ENCODE measurements at regions not wholly inside any gene's neighbourhood (a gene's known extent, or its start where the extent isn't known, plus 50 kb on each side); places are given as distances from the start of the nearest gene placed in this dataset.

GRCh38 chr6:82701341-82701740 is 337.7 kb downstream of the TPBG start:
- FAIRE-seq: no peak
- no peak for TF ChIP-seq CTCF (IDR thresholded peaks at IDR 0.05; ENCODE audit: insufficient read depth, low read length, severe bottlenecking)
- Histone ChIP-seq H3K27me3 (ENCODE audit: control insufficient read depth, insufficient read depth, low read length) (no peaks in the 10 kb centered on the region), H3K4me3 (ENCODE audit: low read depth, low read length) (no peak overlapping the region), H3K36me3 (ENCODE audit: control insufficient read depth, insufficient read depth, low read length) (no peaks in the 10 kb centered on the region)
- no peak for DNase-seq (ENCODE audit: low read depth)

GRCh38 chr6:82702574-82702973 is 339.0 kb downstream of the TPBG start:
- no peak for FAIRE-seq
- no peak for DNase-seq (ENCODE audit: low read depth)

GRCh38 chr6:82703230-82703629 is 339.6 kb downstream of the TPBG start:
- Histone ChIP-seq H3K4me3 (ENCODE audit: low read depth, low read length) (no peak overlapping the region), H3K36me3 (ENCODE audit: control insufficient read depth, insufficient read depth, low read length) (no peaks in the 10 kb centered on the region), H3K27me3 (ENCODE audit: control insufficient read depth, insufficient read depth, low read length) (no peaks in the 10 kb centered on the region)
- FAIRE-seq (no peak), DNase-seq (ENCODE audit: low read depth) (no peak)
- no peak for TF ChIP-seq CTCF (IDR thresholded peaks at IDR 0.05; ENCODE audit: insufficient read depth, low read length, severe bottlenecking)

More at GRCh38 chr6:82702574-82702973, 339.0 kb downstream of the TPBG start:
- Histone ChIP-seq H3K36me3 (ENCODE audit: control insufficient read depth, insufficient read depth, low read length) (no peaks in the 10 kb centered on the region), H3K27me3 (ENCODE audit: control insufficient read depth, insufficient read depth, low read length) (no peaks in the 10 kb centered on the region), H3K4me3 (ENCODE audit: low read depth, low read length) (no peak overlapping the region)
- no peak for TF ChIP-seq CTCF (IDR thresholded peaks at IDR 0.05; ENCODE audit: insufficient read depth, low read length, severe bottlenecking)

- Histone ChIP-seq H3K4me3 (ENCODE audit: low read depth, low read length) (no peak overlapping the region), H3K36me3 (ENCODE audit: control insufficient read depth, insufficient read depth, low read length) (no peaks in the 10 kb centered on the region), H3K27me3 (ENCODE audit: control insufficient read depth, insufficient read depth, low read length) (no peaks in the 10 kb centered on the region)
- peak; percentile 49 for DNase-seq (ENCODE audit: low read depth)
- no peak for TF ChIP-seq CTCF (IDR thresholded peaks at IDR 0.05; ENCODE audit: insufficient read depth, low read length, severe bottlenecking)
- no peak for FAIRE-seq
These were observed 340.4 kb downstream of the TPBG start for GRCh38 chr6:82704045-82704444.

GRCh38 chr6:82705579-82705978 is 342.0 kb downstream of the TPBG start:
- Histone ChIP-seq H3K4me3 (ENCODE audit: low read depth, low read length) (no peak overlapping the region), H3K36me3 (ENCODE audit: control insufficient read depth, insufficient read depth, low read length) (no peaks in the 10 kb centered on the region), H3K27me3 (ENCODE audit: control insufficient read depth, insufficient read depth, low read length) (no peaks in the 10 kb centered on the region)
- DNase-seq (ENCODE audit: low read depth) (no peak), FAIRE-seq (no peak)
- no peak for TF ChIP-seq CTCF (IDR thresholded peaks at IDR 0.05; ENCODE audit: insufficient read depth, low read length, severe bottlenecking)

- Histone ChIP-seq H3K36me3 (ENCODE audit: control insufficient read depth, insufficient read depth, low read length) (no peaks in the 10 kb centered on the region), H3K27me3 (ENCODE audit: control insufficient read depth, insufficient read depth, low read length) (no peaks in the 10 kb centered on the region), H3K4me3 (ENCODE audit: low read depth, low read length) (no peak overlapping the region)
- FAIRE-seq: no peak
- DNase-seq (ENCODE audit: low read depth): no peak
- no peak for TF ChIP-seq CTCF (IDR thresholded peaks at IDR 0.05; ENCODE audit: insufficient read depth, low read length, severe bottlenecking)
These were observed 347.6 kb downstream of the TPBG start for GRCh38 chr6:82711105-82711827.
